Parathyroid adenoma (tissue), 2 donors: ENCODE measurements at regions not wholly inside any gene's neighbourhood (a gene's known extent, or its start where the extent isn't known, plus 50 kb on each side); places are given as distances from the start of the nearest gene placed in this dataset.

Source experiments
- H2AFZ ChIP-seq: fragments of 300-600 bp; sonication (generic); one replicate; pipeline ENCODE4 v1.7.0; 2017; ENCODE audit warnings: antibody characterized with exemption, mild to moderate bottlenecking
- H3K27ac ChIP-seq: fragments of 300-600 bp; sonication (generic); one replicate; pipeline ENCODE4 v1.7.0; 2017
- H3K27me3 ChIP-seq: fragments of 300-600 bp; sonication (generic); one replicate; pipeline ENCODE4 v1.7.0; 2017; ENCODE audit warnings: low read length; ENCODE audit not compliant: control insufficient read depth, insufficient read depth
- H3K36me3 ChIP-seq: fragments of 300-600 bp; sonication (generic); one replicate; pipeline ENCODE4 v1.7.0; 2017; ENCODE audit warnings: low read length; ENCODE audit not compliant: control insufficient read depth, insufficient read depth
- H3K4me1 ChIP-seq: fragments of 300-600 bp; sonication (generic); one replicate; pipeline ENCODE4 v1.7.0; 2017; ENCODE audit warnings: control low read depth
- H3K4me2 ChIP-seq: fragments of 300-600 bp; sonication (generic); one replicate; pipeline ENCODE4 v1.7.0; 2017; ENCODE audit warnings: low read length
- H3K4me3 ChIP-seq: fragments of 300-600 bp; sonication (generic); one replicate; pipeline ENCODE4 v1.7.0; 2017; ENCODE audit warnings: low read depth, low read length
- H3K79me2 ChIP-seq: fragments of 300-600 bp; sonication (generic); one replicate; pipeline ENCODE4 v1.7.0; 2017; ENCODE audit warnings: control low read depth
- H3K9ac ChIP-seq: fragments of 300-600 bp; sonication (generic); one replicate; pipeline ENCODE4 v1.7.0; 2017; ENCODE audit warnings: mild to moderate bottlenecking
- H3K9me3 ChIP-seq: fragments of 300-600 bp; sonication (generic); one replicate; pipeline ENCODE4 v1.7.0; 2017; ENCODE audit warnings: low read length; ENCODE audit not compliant: control insufficient read depth
- TF ChIP-seq, protein P1 (sequence below): fragments of 300-600 bp; sonication (generic); IDR thresholded peaks from one replicate; pipeline ENCODE4 v1.7.0; 2017; ENCODE audit warnings: antibody characterized with exemption, mild to moderate bottlenecking
- donor health status: primary hyperparathyroidism.

DNA sequence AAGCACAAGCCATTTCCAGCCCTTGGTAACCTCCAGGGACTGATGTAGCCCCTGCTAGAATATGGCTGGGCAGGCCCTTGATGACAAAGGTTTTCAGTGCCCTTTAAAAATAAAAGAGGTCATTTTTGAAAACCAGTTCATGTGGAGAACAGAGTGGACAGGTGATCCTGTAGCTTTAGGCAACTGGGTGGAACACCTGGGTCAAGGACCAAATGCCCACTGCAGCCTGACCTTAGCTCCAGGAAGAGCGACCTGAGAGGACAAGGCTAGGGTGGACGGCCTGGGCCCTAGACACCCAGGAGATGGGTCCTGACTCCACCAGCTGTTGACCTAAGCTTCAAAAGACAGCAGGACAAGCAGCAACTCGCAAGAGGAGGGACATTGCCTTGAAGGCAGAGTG, 116.6 kb downstream of the LIPG start:
- TF ChIP-seq, protein P1, sequence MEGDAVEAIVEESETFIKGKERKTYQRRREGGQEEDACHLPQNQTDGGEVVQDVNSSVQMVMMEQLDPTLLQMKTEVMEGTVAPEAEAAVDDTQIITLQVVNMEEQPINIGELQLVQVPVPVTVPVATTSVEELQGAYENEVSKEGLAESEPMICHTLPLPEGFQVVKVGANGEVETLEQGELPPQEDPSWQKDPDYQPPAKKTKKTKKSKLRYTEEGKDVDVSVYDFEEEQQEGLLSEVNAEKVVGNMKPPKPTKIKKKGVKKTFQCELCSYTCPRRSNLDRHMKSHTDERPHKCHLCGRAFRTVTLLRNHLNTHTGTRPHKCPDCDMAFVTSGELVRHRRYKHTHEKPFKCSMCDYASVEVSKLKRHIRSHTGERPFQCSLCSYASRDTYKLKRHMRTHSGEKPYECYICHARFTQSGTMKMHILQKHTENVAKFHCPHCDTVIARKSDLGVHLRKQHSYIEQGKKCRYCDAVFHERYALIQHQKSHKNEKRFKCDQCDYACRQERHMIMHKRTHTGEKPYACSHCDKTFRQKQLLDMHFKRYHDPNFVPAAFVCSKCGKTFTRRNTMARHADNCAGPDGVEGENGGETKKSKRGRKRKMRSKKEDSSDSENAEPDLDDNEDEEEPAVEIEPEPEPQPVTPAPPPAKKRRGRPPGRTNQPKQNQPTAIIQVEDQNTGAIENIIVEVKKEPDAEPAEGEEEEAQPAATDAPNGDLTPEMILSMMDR, result no peak
- H3K4me2 ChIP-seq, result no peak overlapping the region
- H3K79me2 ChIP-seq, result no peaks in the 10 kb centered on the region
- no peak overlapping the region for H2AFZ ChIP-seq
- H3K9me3 ChIP-seq, result no peaks in the 10 kb centered on the region
- no peak overlapping the region for H3K9ac ChIP-seq
- no peak overlapping the region for H3K4me3 ChIP-seq
- H3K4me1 ChIP-seq, result no peaks in the 10 kb centered on the region
- H3K27ac ChIP-seq, result no peak overlapping the region
- H3K36me3 ChIP-seq, result no peaks in the 10 kb centered on the region
- H3K27me3 ChIP-seq, result no peaks in the 10 kb centered on the region

DNA sequence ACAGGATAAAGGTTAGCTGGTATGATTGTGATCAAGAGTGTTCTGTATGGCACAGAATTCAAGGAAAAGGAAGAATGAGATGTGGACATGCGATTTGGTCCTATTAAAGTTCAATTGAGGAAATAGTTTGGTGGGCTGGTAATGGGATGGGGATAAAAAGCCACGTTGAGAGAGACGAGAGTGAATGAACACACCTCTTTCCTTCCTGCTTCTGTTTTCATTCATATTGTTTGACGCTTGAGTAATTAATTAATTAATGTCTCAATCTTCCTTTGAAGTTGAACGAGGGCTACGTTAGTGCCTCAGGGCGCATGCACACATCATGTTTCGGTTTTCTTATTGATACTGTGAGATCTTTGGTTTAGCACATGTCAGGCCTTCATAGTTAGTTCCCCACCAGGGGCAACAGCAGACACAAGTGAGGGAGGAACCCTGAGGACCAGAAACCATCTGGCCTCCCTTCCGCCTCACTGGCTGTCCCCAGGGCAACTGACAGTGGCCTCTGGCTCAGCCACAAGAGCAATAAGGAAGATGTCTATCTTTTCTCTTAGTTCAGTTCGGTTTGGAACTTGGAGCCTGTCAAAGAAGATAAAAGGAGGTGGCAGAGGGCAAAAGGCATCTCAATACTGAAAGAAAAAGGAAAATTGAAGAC, 116.0 kb downstream of the LIPG start:
- Histone ChIP-seq H3K79me2 (no peaks in the 10 kb centered on the region), H3K4me2 (no peak overlapping the region), H3K9me3 (no peaks in the 10 kb centered on the region), H3K27ac (no peak overlapping the region), H3K4me1 (no peaks in the 10 kb centered on the region), H3K36me3 (no peaks in the 10 kb centered on the region), H3K27me3 (no peaks in the 10 kb centered on the region), H3K9ac (no peak overlapping the region), H3K4me3 (no peak overlapping the region), H2AFZ (no peak overlapping the region)
- TF ChIP-seq, protein P1, result no peak

DNA sequence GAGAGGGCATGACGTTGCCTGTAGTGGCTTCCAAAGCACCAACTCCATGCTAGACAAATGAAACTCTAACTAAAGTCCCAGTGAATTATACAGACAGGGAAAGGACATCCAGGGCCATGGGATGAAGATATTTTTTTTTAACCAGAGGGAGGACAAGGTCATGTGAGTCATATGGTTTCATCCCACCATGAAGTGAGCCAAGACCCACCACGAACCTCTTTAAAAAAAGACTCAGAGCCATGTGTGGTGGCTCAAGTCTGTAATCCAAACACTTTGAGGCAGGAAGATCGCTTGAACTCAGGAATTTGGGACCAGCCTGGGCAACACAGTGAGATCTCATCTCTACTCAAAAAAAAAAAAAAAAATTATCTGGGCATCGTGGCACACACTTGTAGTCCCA, 115.2 kb downstream of the LIPG start:
- Histone ChIP-seq H3K9me3 (no peaks in the 10 kb centered on the region), H3K79me2 (no peaks in the 10 kb centered on the region), H3K4me3 (no peak overlapping the region), H3K4me1 (no peaks in the 10 kb centered on the region), H3K27ac (no peak overlapping the region), H3K9ac (no peak overlapping the region), H3K4me2 (no peak overlapping the region), H2AFZ (no peak overlapping the region), H3K36me3 (no peaks in the 10 kb centered on the region), H3K27me3 (no peaks in the 10 kb centered on the region)
- TF ChIP-seq, protein P1, result no peak

DNA sequence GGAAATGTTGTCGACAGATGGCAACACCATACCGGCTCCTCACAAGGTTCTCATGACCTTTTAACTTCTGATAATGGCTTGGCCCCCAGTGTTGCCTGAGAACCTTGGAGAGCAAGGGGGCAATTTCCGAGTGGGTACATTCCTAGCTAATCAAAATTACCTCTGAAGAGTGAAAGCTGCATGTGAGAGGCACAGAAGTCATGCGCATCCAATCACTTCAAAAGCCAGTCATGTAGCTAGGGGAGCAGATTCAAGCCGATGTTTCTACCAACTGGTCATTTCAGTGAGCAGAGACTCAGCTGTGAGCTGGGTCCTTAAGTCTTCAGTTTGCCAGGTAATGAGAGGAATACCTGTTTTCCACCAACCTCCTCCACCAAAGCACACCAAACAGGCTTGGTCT, 111.4 kb downstream of the LIPG start:
- no peak overlapping the region for H3K9ac ChIP-seq
- H3K36me3 ChIP-seq, result no peaks in the 10 kb centered on the region
- no peaks in the 10 kb centered on the region for H3K4me1 ChIP-seq
- H3K79me2 ChIP-seq, result no peaks in the 10 kb centered on the region
- H3K9me3 ChIP-seq, result no peaks in the 10 kb centered on the region
- no peak overlapping the region for H3K4me3 ChIP-seq
- H3K4me2 ChIP-seq, result no peak overlapping the region
- H2AFZ ChIP-seq, result no peak overlapping the region
- TF ChIP-seq, protein P1, result no peak
- H3K27me3 ChIP-seq, result no peaks in the 10 kb centered on the region
- H3K27ac ChIP-seq, result no peak overlapping the region

DNA sequence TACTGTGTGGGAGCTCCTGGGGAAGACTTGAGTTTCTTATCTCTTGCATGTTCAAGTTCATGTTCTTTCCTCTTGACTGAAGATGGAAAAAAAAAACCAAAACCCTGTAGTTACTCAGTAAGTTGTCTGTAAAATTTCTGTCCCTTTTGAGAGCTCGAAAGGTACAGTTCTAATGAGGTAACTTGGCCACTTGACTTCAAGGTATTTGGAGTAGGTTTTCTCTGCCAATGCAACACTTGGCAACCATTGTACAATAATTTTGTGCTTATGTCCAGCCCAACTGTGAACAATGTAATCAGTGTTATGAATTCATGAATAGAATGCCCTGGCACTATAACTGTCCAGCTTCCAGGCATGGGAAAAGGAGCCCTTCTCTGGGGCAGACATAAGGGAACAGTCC, 111.0 kb downstream of the LIPG start:
- no peak overlapping the region for H3K4me2 ChIP-seq
- H2AFZ ChIP-seq, result no peak overlapping the region
- no peak overlapping the region for H3K27ac ChIP-seq
- no peaks in the 10 kb centered on the region for H3K27me3 ChIP-seq
- no peaks in the 10 kb centered on the region for H3K9me3 ChIP-seq
- H3K79me2 ChIP-seq, result no peaks in the 10 kb centered on the region
- no peaks in the 10 kb centered on the region for H3K36me3 ChIP-seq
- H3K4me1 ChIP-seq, result no peaks in the 10 kb centered on the region
- H3K4me3 ChIP-seq, result no peak overlapping the region
- H3K9ac ChIP-seq, result no peak overlapping the region
- TF ChIP-seq, protein P1, result no peak
